CD8-positive, alpha-beta memory T cell (primary cell): ENCODE measurements at regions not wholly inside any gene's neighbourhood (a gene's known extent, or its start where the extent isn't known, plus 50 kb on each side); places are given as distances from the start of the nearest gene placed in this dataset.
A peak's percentile ranks its signal among the peaks of the same experiment; 100 is the strongest.

Experiments
- CTCF ChIA-PET: fragments of 350-600 bp; sonication (Branson Sonifier 250); formaldehyde crosslinking; loops from one replicate; lab custom pipeline; 2021; ENCODE audit warnings: antibody characterized with exemption; lab: Charles Lee
- POLR2A ChIA-PET: fragments of 350-600 bp; sonication (Branson Sonifier 250); formaldehyde crosslinking; loops from one replicate; lab custom pipeline; 2021; ENCODE audit warnings: antibody characterized with exemption; lab: Charles Lee
- DNase-seq, 5 donors: peaks; one replicate each; pipeline versions ENCODE4 v3.0.0 to v3.0.0-alpha.2; 2020 to 2022; ENCODE audit warnings: mixed read lengths in 1 of 5
- H3K27ac ChIP-seq: one replicate; pipeline ENCODE4 v1.7.0; 2013; ENCODE audit warnings: low read depth, mild to moderate bottlenecking, low read length, moderate library complexity
- H3K27me3 ChIP-seq: 2 replicates; pipeline ENCODE4 v1.7.0; 2013; ENCODE audit warnings: low read length, mild to moderate bottlenecking; ENCODE audit not compliant: insufficient read depth, poor library complexity, severe bottlenecking
- H3K36me3 ChIP-seq: 2 replicates; pipeline ENCODE4 v1.7.0; 2013; ENCODE audit warnings: mild to moderate bottlenecking, low read length, moderate library complexity; ENCODE audit not compliant: insufficient read depth
- H3K4me1 ChIP-seq: 2 replicates; pipeline ENCODE4 v1.7.0; 2013; ENCODE audit warnings: mild to moderate bottlenecking, low read length, moderate library complexity; ENCODE audit not compliant: insufficient read depth
- H3K4me3 ChIP-seq: 2 replicates; pipeline ENCODE4 v1.7.0; 2013; ENCODE audit warnings: mild to moderate bottlenecking, low read length
- H3K9me3 ChIP-seq: 2 replicates; pipeline ENCODE4 v1.7.0; 2013; ENCODE audit warnings: mild to moderate bottlenecking, low read length
- H3K27ac Mint-ChIP-seq, 8 donors: one replicate each; pipeline ENCODE4 v1.8.0; 2020 to 2021; ENCODE audit warnings: mixed read lengths in 8 of 8, mild to moderate bottlenecking in 6 of 8, inconsistent platforms in 3 of 8, moderate library complexity in 3 of 8
- H3K27me3 Mint-ChIP-seq, 2 donors: one replicate each; pipeline ENCODE4 v1.8.0; 2020 to 2021; ENCODE audit warnings: mixed read lengths in 2 of 2, mild to moderate bottlenecking in 1 of 2, moderate library complexity in 1 of 2
- H3K36me3 Mint-ChIP-seq, 3 donors: one replicate each; pipeline ENCODE4 v1.8.0; 2020 to 2021; ENCODE audit warnings: mixed read lengths in 3 of 3, inconsistent platforms in 1 of 3, mild to moderate bottlenecking in 1 of 3
- H3K4me1 Mint-ChIP-seq, 3 donors: one replicate each; pipeline ENCODE4 v1.8.0; 2020 to 2021; ENCODE audit warnings: mixed read lengths in 3 of 3, inconsistent platforms in 1 of 3, mild to moderate bottlenecking in 1 of 3
- H3K4me3 Mint-ChIP-seq, 7 donors: one replicate each; pipeline ENCODE4 v1.8.0; 2020 to 2021; ENCODE audit warnings: mixed read lengths in 7 of 7, mild to moderate bottlenecking in 6 of 7, moderate library complexity in 4 of 7, inconsistent platforms in 2 of 7
- H3K9me3 Mint-ChIP-seq, 5 donors: one replicate each; pipeline ENCODE4 v1.8.0; 2020 to 2022; ENCODE audit warnings: mixed read lengths in 5 of 5, mild to moderate bottlenecking in 3 of 5, moderate library complexity in 2 of 5, inconsistent platforms in 1 of 5

GRCh38 chr6:105622226-105622625 is 219.3 kb upstream of the PREP start:
- H3K27ac Mint-ChIP-seq: no peak overlapping the region
- H3K4me3 Mint-ChIP-seq: no peak overlapping the region

DNA sequence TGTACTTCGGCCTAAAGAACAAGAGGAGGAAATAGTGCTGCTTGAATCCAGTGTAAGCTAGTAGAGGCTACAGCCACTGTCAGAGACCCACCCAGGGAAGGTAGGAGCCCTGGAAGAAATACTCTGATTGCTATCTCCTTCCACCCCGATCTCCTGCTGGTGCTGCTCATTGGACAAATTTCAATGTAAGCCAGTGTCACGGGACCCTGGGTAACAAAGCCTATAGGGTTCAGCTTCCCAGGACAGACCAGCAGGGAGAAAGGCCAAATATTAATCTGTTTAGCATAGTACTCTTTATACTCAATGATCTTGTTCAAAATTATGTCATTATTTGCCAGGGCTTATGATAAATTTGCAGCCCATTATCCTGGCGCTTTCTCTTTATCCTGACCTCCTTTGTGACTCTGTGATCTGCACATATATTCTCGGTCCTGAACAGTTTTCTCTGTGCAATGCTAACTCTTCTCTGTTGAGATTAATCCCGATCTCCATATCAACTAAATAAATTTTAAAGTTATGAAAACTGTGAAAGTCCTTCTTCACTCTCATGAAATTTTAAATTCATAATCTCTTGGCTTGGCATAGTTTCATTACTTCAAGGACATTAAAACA is 218.8 kb upstream of the PREP start:
- Mint-ChIP-seq H3K9me3 (no peaks in the 10 kb centered on the region), H3K4me1 (peaks cover 0 to 6% (median 0%) of the 10 kb centered on the region in 3 donors), H3K4me3 (no peak overlapping the region), H3K27ac (no peak overlapping the region), H3K36me3 (no peaks in the 10 kb centered on the region), H3K27me3 (peaks cover 0 to 3% of the 10 kb centered on the region in 2 donors)
- ChIA-PET CTCF (interaction anchor here (0.7 kb wide), 1 partner anchor 85 kb away, joined by 3 read pairs; no protein-coding TSS in a partner anchor), POLR2A (no interaction called here)
- DNase-seq: no peak
- H3K36me3 ChIP-seq: no peaks in the 10 kb centered on the region
- no peaks in the 10 kb centered on the region for H3K4me1 ChIP-seq
- no peak overlapping the region for H3K4me3 ChIP-seq
- no peaks in the 10 kb centered on the region for H3K27me3 ChIP-seq
- no peak overlapping the region for H3K27ac ChIP-seq
- no peaks in the 10 kb centered on the region for H3K9me3 ChIP-seq

More at GRCh38 chr6:105622226-105622625, 219.3 kb upstream of the PREP start:
- H3K4me3 ChIP-seq: no peak overlapping the region
- H3K9me3 ChIP-seq: no peaks in the 10 kb centered on the region
- no peaks in the 10 kb centered on the region for H3K9me3 Mint-ChIP-seq
- peaks cover 0 to under 1% of the 10 kb centered on the region in 2 donors for H3K27me3 Mint-ChIP-seq
- peaks cover 0 to 6% (median 0%) of the 10 kb centered on the region in 3 donors for H3K4me1 Mint-ChIP-seq
- no peak overlapping the region for H3K27ac ChIP-seq
- no peaks in the 10 kb centered on the region for H3K4me1 ChIP-seq
- no peaks in the 10 kb centered on the region for H3K27me3 ChIP-seq
- ChIA-PET CTCF (no interaction called here), POLR2A (no interaction called here)
- DNase-seq: no peak
- no peaks in the 10 kb centered on the region for H3K36me3 Mint-ChIP-seq
- no peaks in the 10 kb centered on the region for H3K36me3 ChIP-seq

DNA sequence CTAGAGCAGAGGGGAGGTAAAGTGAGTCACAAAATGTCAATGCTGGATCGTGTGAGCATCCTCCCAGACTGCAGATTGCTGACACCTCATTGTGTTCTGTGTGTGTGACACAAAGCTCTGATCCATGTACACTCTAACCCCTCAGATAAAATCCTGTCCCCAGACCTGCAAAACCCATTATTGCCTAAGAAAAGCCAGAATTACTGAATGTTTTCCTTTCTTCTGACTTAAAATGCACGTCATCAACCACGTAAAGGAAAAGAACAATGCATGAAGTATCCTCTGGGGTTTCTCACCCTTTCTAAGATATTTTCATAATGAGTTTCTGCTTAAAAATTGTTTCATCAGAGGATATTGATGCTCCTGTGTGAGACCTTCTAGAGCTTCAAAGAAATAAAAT is 218.0 kb upstream of the PREP start:
- ChIA-PET CTCF (interaction anchor here (0.7 to 0.8 kb wide), 2 partner anchors 10 to 84 kb away, joined by 3 read pairs; no protein-coding TSS in a partner anchor), POLR2A (no interaction called here)
- H3K9me3 Mint-ChIP-seq: no peaks in the 10 kb centered on the region
- peaks cover 0 to 3% of the 10 kb centered on the region in 2 donors for H3K27me3 Mint-ChIP-seq
- no peak overlapping the region for H3K4me3 ChIP-seq
- peaks cover 0 to 6% (median 0%) of the 10 kb centered on the region in 3 donors for H3K4me1 Mint-ChIP-seq
- H3K4me3 Mint-ChIP-seq: no peak overlapping the region
- H3K36me3 ChIP-seq: no peaks in the 10 kb centered on the region
- H3K27ac Mint-ChIP-seq: peak overlapping the region in 1 of 8 donors; percentile 17
- no peaks in the 10 kb centered on the region for H3K4me1 ChIP-seq
- no peaks in the 10 kb centered on the region for H3K27me3 ChIP-seq
- no peak overlapping the region for H3K27ac ChIP-seq
- DNase-seq: no peak
- H3K36me3 Mint-ChIP-seq: no peaks in the 10 kb centered on the region
- H3K9me3 ChIP-seq: no peaks in the 10 kb centered on the region

GRCh38 chr6:105619971-105620741 is 217.3 kb upstream of the PREP start:
- Histone ChIP-seq H3K27ac (no peak overlapping the region), H3K4me3 (no peak overlapping the region), H3K36me3 (no peaks in the 10 kb centered on the region), H3K4me1 (no peaks in the 10 kb centered on the region), H3K9me3 (no peaks in the 10 kb centered on the region), H3K27me3 (no peaks in the 10 kb centered on the region)
- ChIA-PET POLR2A (no interaction called here), CTCF (interaction anchor here (0.8 kb wide), 1 partner anchor 9 kb away, joined by 3 read pairs; no protein-coding TSS in a partner anchor)
- Mint-ChIP-seq H3K4me3 (no peak overlapping the region), H3K4me1 (peaks cover 0 to 6% (median 0%) of the 10 kb centered on the region in 3 donors), H3K27ac (no peak overlapping the region), H3K36me3 (peaks cover 0 to under 1% (median 0%) of the 10 kb centered on the region in 3 donors), H3K9me3 (peaks cover 0 to 2% (median under 1%) of the 10 kb centered on the region in 5 donors), H3K27me3 (peaks cover 0 to 3% of the 10 kb centered on the region in 2 donors)
- DNase-seq: no peak

DNA sequence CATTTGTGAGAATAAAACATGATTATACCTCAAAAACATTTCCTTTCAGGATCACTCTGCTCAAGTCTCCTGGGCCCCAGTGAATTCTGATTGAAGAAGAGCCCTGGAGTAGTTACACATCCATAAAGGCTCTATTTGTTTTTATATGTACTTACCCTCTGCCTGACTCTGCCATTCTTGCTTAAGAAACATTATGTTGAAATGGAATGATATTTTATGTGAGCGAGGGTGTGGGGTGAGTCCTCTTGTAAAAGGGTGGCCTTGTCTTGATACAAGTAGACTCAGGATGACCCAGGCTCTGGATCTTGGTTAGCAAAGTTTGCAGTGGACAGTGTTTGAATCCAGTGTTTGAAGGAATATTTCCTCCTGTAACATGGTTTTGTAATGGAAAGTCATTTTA is 215.4 kb upstream of the PREP start:
- ChIA-PET CTCF (no interaction called here), POLR2A (no interaction called here)
- Histone ChIP-seq H3K4me1 (no peaks in the 10 kb centered on the region), H3K27me3 (no peaks in the 10 kb centered on the region), H3K27ac (no peak overlapping the region), H3K4me3 (no peak overlapping the region), H3K9me3 (no peaks in the 10 kb centered on the region), H3K36me3 (no peaks in the 10 kb centered on the region)
- Mint-ChIP-seq H3K4me3 (no peak overlapping the region), H3K36me3 (peaks cover 0 to 6% (median 0%) of the 10 kb centered on the region in 3 donors), H3K27me3 (peaks cover 0 to 3% of the 10 kb centered on the region in 2 donors), H3K27ac (no peak overlapping the region), H3K9me3 (peaks cover 0 to 7% (median 5%) of the 10 kb centered on the region in 5 donors), H3K4me1 (peaks cover 0 to 6% (median 0%) of the 10 kb centered on the region in 3 donors)
- DNase-seq: no peak

GRCh38 chr6:105616521-105616920 is 213.6 kb upstream of the PREP start:
- DNase-seq: no peak
- Histone ChIP-seq H3K27me3 (no peaks in the 10 kb centered on the region), H3K27ac (no peak overlapping the region), H3K36me3 (no peaks in the 10 kb centered on the region), H3K4me3 (no peak overlapping the region), H3K9me3 (no peaks in the 10 kb centered on the region), H3K4me1 (no peaks in the 10 kb centered on the region)
- Mint-ChIP-seq H3K4me3 (no peak overlapping the region), H3K27me3 (peaks cover 0 to 3% of the 10 kb centered on the region in 2 donors), H3K27ac (no peak overlapping the region), H3K4me1 (peaks cover 0 to 6% (median 0%) of the 10 kb centered on the region in 3 donors), H3K9me3 (peaks cover 0 to 7% (median 5%) of the 10 kb centered on the region in 5 donors), H3K36me3 (peaks cover 0 to 6% (median 0%) of the 10 kb centered on the region in 3 donors)
- ChIA-PET POLR2A (no interaction called here), CTCF (no interaction called here)

DNA sequence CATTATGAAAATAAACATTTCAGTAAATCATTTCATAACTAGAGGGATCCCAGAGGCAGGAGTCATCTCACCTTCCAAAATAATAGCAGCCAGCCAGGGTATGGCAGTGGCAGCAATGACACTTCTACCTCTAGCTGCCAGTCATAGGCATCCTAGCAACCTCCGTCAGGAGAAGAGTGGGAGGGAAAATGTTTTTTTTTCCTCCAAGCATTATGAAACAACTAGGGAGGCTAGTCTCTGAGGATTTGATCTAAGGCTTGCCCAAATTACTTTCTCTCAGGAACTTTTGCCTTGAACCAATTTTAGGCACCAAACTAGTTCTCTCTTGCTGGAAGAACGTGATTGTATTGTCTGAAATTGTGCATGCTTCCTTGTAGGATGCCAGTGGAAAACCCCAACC is 208.7 kb upstream of the PREP start:
- no peaks in the 10 kb centered on the region for H3K4me1 ChIP-seq
- no peak overlapping the region for H3K4me3 Mint-ChIP-seq
- H3K4me3 ChIP-seq: no peak overlapping the region
- CTCF ChIA-PET: interaction anchor here (1.1 kb wide), 1 partner anchor 9 kb away, joined by 3 read pairs; no protein-coding TSS in a partner anchor
- no peak for DNase-seq
- peaks cover 0 to 6% (median 0%) of the 10 kb centered on the region in 3 donors for H3K36me3 Mint-ChIP-seq
- H3K9me3 Mint-ChIP-seq: peaks cover 0 to 7% (median 5%) of the 10 kb centered on the region in 5 donors
- no peaks in the 10 kb centered on the region for H3K9me3 ChIP-seq
- H3K27ac Mint-ChIP-seq: no peak overlapping the region
- H3K27me3 ChIP-seq: no peaks in the 10 kb centered on the region
- no peaks in the 10 kb centered on the region for H3K36me3 ChIP-seq
- H3K27ac ChIP-seq: no peak overlapping the region
- POLR2A ChIA-PET: interaction anchor here (0.6 kb wide), 1 partner anchor 61 kb away, joined by 3 read pairs; no protein-coding TSS in a partner anchor
- peaks cover 0 to 2% (median 0%) of the 10 kb centered on the region in 3 donors for H3K4me1 Mint-ChIP-seq
- no peaks in the 10 kb centered on the region for H3K27me3 Mint-ChIP-seq
